ENCODE measurements at regions not wholly inside any gene's neighbourhood (a gene's known extent, or its start where the extent isn't known, plus 50 kb on each side); places are given as distances from the start of the nearest gene placed in this dataset.

GRCh38 chr18:55853268-55853667, 265.3 kb upstream of the TCF4 start:
- no peak for DNase-seq (ENCODE audit: low spot score)

DNA sequence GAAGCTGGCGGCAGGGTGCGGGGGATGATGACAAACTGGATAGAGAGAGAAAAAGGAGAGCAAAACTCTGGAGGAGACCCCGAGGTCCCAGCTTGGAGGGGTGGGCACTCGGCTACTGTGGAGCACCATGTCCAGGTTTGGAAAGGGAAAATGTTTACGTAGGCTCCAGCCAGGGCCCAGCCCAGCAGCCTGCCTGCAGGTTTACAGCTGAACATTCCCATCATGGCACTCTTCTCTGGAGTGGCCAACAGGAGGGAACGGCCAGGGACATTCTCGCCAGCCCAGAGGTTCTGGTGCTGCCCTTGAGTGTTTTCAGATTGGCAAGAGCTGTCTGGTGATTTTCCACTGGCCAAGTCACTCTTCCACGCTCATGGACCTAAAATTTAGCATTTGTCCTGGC, 262.9 kb upstream of the TCF4 start:
- DNase-seq (ENCODE audit: low spot score): no peak

DNA sequence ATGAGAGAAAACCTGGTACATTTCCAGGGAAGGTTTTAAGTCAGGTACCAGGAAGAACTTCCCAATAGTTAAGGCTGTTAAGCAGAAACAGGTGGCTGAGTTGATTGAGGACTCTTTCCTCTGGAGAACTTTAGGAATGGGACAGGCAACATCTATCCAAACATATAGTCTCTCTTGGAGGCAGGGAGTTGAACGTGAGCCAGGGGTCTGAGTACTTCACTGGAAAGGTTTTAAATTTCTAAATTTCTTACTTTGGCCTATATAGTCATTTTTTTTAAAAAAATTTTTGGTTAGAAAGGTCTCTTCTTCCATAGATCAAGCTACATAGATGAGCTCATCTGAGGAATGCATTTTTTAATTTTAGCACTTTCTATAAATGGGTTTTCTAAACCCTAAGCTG, 261.4 kb upstream of the TCF4 start:
- DNase-seq (ENCODE audit: low spot score): no peak

GRCh38 chr18:55847960-55848359, 260.0 kb upstream of the TCF4 start:
- DNase-seq (ENCODE audit: low spot score): no peak

GRCh38 chr18:55845221-55845620, 257.2 kb upstream of the TCF4 start:
- no peak for DNase-seq (ENCODE audit: low spot score)

GRCh38 chr18:55844382-55844781, 256.4 kb upstream of the TCF4 start:
- DNase-seq (ENCODE audit: low spot score): peak; percentile 55

DNA sequence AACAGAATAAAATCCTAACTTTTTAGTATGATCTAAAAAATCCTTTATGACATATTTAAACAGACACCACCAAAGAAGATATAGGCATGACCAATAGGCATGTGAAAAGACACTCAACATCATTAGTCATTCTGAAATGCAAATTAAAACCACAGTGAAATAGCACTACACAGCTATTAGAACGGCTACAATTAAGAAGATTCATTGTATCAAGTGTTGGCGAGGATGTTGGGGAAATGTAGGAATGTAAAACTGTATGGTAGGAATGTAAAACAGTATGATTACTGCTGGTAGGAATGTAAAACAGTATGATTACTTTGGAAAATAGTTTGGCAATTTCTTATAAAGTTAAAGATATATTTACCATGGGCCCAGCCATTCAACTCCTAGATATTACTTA, 253.3 kb upstream of the TCF4 start:
- no peak for DNase-seq (ENCODE audit: low spot score)

DNA sequence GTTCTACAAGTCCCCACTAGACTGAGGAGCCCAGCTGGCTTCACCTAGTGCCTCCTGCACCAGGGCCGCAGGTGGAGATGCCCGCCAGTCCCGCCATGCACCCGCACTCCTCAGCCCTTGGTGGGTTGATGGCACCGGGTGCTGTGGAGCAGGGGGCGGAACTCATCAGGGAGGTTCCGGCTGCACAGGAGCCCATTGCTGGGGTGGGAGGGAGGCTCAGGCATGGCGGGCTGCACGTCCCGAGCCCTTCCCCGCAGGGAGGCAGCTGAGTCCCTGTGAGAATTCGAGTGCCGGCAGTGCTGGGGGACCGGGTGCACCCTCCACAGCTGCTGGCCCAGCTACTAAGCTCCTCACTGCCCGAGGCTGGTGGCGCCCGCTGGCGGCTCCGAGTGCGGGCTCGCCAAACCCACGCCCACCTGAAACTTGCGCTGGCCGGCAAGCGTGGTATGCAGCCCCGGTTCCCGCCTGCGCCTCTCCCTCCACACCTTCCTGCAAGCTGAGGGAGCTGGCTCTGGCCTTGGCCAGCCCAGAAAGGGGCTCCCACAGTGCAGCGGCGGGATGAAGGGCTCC, 252.7 kb upstream of the TCF4 start:
- DNase-seq (ENCODE audit: low spot score): no peak

- DNase-seq (ENCODE audit: low spot score): no peak
Measured at GRCh38 chr18:55839343-55839742, 251.4 kb upstream of the TCF4 start.

DNA sequence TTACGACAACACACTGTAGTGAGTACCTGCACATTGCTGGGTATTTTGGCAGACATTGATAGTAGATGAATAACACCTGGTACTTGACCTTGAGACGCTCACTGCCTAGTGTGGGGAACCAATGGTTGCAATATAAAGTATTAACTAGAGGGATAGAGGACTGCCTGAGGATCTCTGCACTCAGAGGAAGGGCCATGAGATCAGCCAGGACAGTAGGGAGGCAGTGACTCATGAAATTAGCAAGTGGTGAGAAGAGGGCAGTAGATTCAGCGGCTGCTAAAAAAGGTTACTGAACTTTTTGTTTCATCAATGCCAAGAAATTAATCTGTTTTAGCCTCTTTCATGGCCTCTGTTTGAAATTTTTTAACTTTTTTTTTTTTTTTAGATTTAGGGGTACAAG, 250.8 kb upstream of the TCF4 start:
- DNase-seq (ENCODE audit: low spot score): no peak

DNA sequence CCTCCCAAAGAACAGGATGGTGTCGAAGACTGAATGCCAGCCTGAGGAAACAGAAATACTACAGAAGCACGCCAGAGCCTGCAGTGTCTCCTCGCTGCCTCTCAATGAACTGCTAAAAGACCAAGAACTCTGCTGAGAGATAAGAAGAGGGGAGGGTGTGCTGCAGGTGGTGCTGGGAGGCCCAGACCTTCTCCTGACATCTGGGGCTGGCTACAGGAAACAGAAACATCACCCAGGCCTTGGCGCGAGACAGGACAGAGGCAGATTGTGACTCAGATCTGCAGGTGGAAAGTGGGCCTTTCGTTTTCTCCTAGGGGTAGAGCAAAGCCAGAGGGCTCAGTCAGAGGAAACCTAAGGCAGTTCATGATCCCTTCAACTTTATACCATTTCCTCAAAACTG, 250.3 kb upstream of the TCF4 start:
- no peak for DNase-seq (ENCODE audit: low spot score)

- peak; percentile 65 for DNase-seq (ENCODE audit: low spot score)
Measured at GRCh38 chr18:55833543-55833942, 245.6 kb upstream of the TCF4 start.

- DNase-seq (ENCODE audit: low spot score): no peak
Measured at GRCh38 chr18:55830544-55830943, 242.6 kb upstream of the TCF4 start.

- peak; percentile 69 for DNase-seq (ENCODE audit: low spot score)
Measured at GRCh38 chr18:55821219-55821618, 233.2 kb upstream of the TCF4 start.

- no peak for DNase-seq (ENCODE audit: low spot score)
Measured at GRCh38 chr18:55819448-55819847, 231.5 kb upstream of the TCF4 start.

DNA sequence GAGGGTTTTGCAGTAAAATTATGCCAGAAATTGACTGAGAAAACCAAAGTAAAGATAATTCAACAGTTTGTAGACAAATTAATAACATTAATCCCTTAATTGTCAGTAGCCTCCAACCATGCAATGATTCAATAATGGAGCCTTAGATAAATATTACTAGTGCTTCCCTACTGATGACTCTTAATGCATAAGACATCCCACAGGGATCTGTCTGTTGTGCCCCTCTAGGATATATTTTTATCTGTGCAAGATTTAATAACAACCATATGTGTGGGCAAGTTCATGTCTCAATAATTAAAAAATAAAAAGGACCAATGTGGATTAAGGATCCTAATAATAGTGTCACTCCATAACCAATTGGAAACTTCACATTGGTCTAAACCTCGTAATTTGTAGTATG, 230.3 kb upstream of the TCF4 start:
- no peak for DNase-seq (ENCODE audit: low spot score)

- DNase-seq (ENCODE audit: low spot score): peak; percentile 28
Measured at GRCh38 chr18:55811925-55812324, 223.9 kb upstream of the TCF4 start.

GRCh38 chr18:55805666-55806065, 217.7 kb upstream of the TCF4 start:
- no peak for DNase-seq (ENCODE audit: low spot score)

GRCh38 chr18:55795101-55795669, 207.2 kb upstream of the TCF4 start:
- DNase-seq (ENCODE audit: low spot score): no peak

DNA sequence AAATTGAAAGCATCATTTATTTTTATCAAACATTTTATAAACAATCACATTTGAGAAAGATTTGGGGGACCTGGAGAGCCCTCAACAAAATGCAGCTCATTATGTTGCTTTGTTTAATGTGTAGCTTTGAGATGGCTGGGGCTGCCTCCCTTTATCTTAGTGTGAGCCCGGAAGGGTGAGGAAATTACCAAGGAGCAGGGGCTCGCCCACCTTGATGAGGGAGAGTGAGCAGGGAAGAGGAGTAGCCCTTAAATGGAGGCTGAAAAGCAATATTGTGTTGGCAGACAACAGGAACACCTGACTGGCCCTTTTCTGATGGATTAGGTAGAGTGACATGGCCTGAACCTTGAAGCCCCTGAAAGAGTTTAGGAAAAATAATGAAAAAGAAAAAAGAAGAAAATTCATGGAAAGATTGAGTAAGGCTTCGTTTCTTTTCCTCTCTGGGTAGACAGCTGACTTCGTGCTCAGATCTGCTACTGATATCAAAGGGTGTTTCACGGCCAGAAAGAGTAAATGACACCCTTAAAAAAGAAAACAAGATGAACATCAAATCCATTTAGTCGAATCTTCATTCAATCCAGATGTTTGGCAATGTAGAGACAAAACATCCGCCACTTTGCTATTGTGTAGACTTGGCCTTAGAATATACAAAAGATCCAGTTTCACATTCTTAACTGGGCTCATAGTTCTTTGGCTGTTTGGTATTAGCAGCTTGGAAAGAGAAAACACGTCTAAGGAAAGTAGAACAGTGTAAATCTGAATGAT, 206.5 kb upstream of the TCF4 start:
- DNase-seq (ENCODE audit: low spot score): no peak

GRCh38 chr18:55790296-55790695, 202.3 kb upstream of the TCF4 start:
- peak; percentile 91 for DNase-seq (ENCODE audit: low spot score)

DNA sequence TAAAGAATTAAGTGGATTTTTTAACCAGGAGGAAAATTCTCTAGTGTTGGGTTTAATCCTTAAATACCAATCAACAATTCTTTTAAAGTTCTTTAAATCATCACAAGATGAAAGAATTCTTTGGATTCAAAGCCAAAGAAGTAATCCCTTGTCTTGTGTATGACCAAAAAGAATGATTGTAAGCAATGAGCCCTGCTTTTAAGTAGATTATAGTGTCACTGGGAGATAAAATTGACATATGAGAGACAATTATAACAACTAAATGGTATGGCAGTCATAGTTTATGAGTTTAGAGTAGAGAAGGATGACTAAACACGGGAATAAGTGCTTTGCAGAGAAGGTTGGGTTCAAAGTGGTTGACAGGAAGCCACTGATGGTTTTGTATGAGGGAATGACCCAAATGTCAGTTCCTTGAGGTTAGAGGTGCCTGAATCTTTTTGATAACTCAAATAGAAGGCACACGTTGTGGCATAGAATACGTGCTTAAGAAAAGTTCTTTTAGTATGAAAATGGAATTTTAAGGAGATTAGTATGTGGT, 199.6 kb upstream of the TCF4 start:
- DNase-seq (ENCODE audit: low spot score): peak; percentile 53

- no peak for DNase-seq (ENCODE audit: low spot score)
Measured at GRCh38 chr18:55786651-55787272, 198.8 kb upstream of the TCF4 start.

Measured in umbilical cord (tissue), 1 donor.